ENCODE measurements at regions not wholly inside any gene's neighbourhood (a gene's known extent, or its start where the extent isn't known, plus 50 kb on each side); places are given as distances from the start of the nearest gene placed in this dataset.

- Mint-ChIP-seq H3K4me1 (peaks cover 34% of the 10 kb centered on the region), H3K4me3 (no peak overlapping the region)
- CTCF ChIA-PET: interaction anchor here (1.5 kb wide), 1 partner anchor 74 kb away, joined by 3 read pairs; no protein-coding TSS in a partner anchor
These were observed 807.9 kb upstream of the ARGLU1 start for GRCh38 chr13:107375701-107376340.

GRCh38 chr13:107374038-107374437 lies 806.1 kb upstream of the ARGLU1 start:
- CTCF ChIA-PET: no interaction called here
- Mint-ChIP-seq H3K27ac (no peak overlapping the region), H3K36me3 (no peaks in the 10 kb centered on the region), H3K9me3 (no peaks in the 10 kb centered on the region), H3K27me3 (ENCODE audit: low read depth) (no peaks in the 10 kb centered on the region), H3K4me1 (peaks cover 29% of the 10 kb centered on the region), H3K4me3 (no peak overlapping the region)
- DNase-seq (ENCODE audit: low spot score): no peak
- TF ChIP-seq ZSCAN18 (CRISPR knock-in tag; IDR thresholded peaks at IDR 0.05): no peak
- no peak for TF ChIP-seq ELF4 (CRISPR knock-in tag; IDR thresholded peaks at IDR 0.05; ENCODE audit: low read depth)
- TF ChIP-seq MYBL2 (CRISPR knock-in tag; IDR thresholded peaks at IDR 0.05): no peak
- TF ChIP-seq ZNF396 (CRISPR knock-in tag; IDR thresholded peaks at IDR 0.05; ENCODE audit: borderline replicate concordance): no peak
- no peak for TF ChIP-seq JAZF1 (CRISPR knock-in tag; IDR thresholded peaks at IDR 0.05)
- no peak for TF ChIP-seq ATF1 (CRISPR knock-in tag; IDR thresholded peaks at IDR 0.05)
- no peak for TF ChIP-seq ATF2 (CRISPR knock-in tag; IDR thresholded peaks at IDR 0.05; ENCODE audit: borderline replicate concordance, low read depth)
- no peak for TF ChIP-seq ESRRA (CRISPR knock-in tag; IDR thresholded peaks at IDR 0.05; ENCODE audit: borderline replicate concordance)
- TF ChIP-seq ZNF532 (CRISPR knock-in tag; IDR thresholded peaks at IDR 0.05; ENCODE audit: borderline replicate concordance): no peak
- TF ChIP-seq FOXP4 (CRISPR knock-in tag; IDR thresholded peaks at IDR 0.05): no peak
- no peak for TF ChIP-seq GABPB1 (CRISPR knock-in tag; IDR thresholded peaks at IDR 0.05)
- no peak for TF ChIP-seq CDX4 (CRISPR knock-in tag; IDR thresholded peaks at IDR 0.05; ENCODE audit: borderline replicate concordance)
- POLR2A ChIA-PET: no interaction called here
- no peak for ATAC-seq

More at GRCh38 chr13:107375701-107376340, 807.9 kb upstream of the ARGLU1 start:
- DNase-seq (ENCODE audit: low spot score): no peak
- Mint-ChIP-seq H3K9me3 (no peaks in the 10 kb centered on the region), H3K27me3 (ENCODE audit: low read depth) (no peaks in the 10 kb centered on the region), H3K27ac (no peak overlapping the region), H3K36me3 (no peaks in the 10 kb centered on the region)
- POLR2A ChIA-PET: no interaction called here
- no peak for ATAC-seq
- TF ChIP-seq ARID4B (CRISPR knock-in tag; IDR thresholded peaks at IDR 0.05; ENCODE audit: borderline replicate concordance): no peak
